ENCODE measurements at regions not wholly inside any gene's neighbourhood (a gene's known extent, or its start where the extent isn't known, plus 50 kb on each side); places are given as distances from the start of the nearest gene placed in this dataset.

DNA sequence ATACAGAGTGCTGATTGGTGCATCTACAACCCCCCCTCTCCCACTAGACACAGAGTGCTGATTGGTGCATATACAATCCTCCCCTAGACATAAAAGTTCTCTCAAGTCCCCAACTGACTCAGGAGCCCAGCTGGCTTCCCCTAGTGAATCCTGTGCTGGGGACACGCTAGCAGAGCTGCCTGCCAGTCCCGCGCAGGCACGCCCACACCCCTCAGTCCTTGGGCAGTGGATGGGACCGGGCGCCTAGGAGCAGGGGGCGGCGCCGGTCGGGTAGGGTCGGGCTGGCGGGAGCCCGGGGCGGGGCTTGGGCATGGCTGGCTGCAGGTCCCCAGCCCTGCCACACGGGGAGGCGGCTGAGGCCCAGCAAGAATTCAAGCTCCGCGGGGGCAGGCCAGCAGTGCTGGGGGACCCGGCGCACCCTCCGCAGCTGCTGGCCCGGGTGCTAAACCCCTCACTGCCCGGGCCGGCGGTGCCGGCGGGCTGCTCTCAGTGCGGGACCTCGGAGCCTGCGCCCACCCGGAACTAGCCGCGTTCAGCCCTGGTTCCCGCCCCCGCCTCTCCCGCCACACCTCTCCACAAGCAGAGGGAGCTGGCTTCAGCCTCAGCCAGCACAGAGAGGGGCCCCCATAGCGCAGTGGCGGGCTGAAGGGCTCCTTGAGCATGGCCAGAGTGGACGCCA is 64.3 kb upstream of the DDHD1 start:
- Histone ChIP-seq H2BK15ac (ENCODE audit: low read length) (no peak overlapping the region), H3K23me2 (ENCODE audit: low read depth, low read length) (0 out of 2 replicates have a peak, but pooled peaks cover 2% of the 10 kb centered on the region), H4K20me1 (replicated peaks in 1 of 2; ENCODE audit: control insufficient read depth in 1 of 2, insufficient read depth in 2 of 2, low read length in 2 of 2) (no peaks in the 10 kb centered on the region), H2BK120ac (replicated peaks; ENCODE audit: low read depth, low read length) (no peak overlapping the region), H4K5ac (ENCODE audit: insufficient read length, low read depth, low read length) (peak overlapping the region; percentile 52), H3K36me3 (ENCODE audit: control insufficient read depth in 2 of 4, insufficient read depth in 4 of 4, low read length in 3 of 4) (no peaks in the 10 kb centered on the region), H2AK5ac (ENCODE audit: low read depth, low read length) (no peak overlapping the region), H3K4me2 (ENCODE audit: insufficient read depth in 1 of 2, low read depth in 2 of 2, low read length in 2 of 2) (peak overlapping the region; percentile 56 to 68), H3K14ac (ENCODE audit: insufficient read length) (no peak overlapping the region), H2BK5ac (ENCODE audit: low read depth, low read length) (0 out of 2 replicates have a peak overlapping the region, but pooled peaks have one; percentile 24), H3K18ac (ENCODE audit: extremely low read depth, low read length) (peak overlapping the region; percentile 19), H3K27ac (ENCODE audit: low read depth, low read length) (no peak overlapping the region), H3K27me3 (replicated peaks in 1 of 4; ENCODE audit: control insufficient read depth in 3 of 4, extremely low read depth in 1 of 4, insufficient read depth in 3 of 4, low read length in 3 of 4) (no peaks in the 10 kb centered on the region), H3K4ac (replicated peaks; ENCODE audit: insufficient read length, low read depth, low read length) (no peak overlapping the region), H2BK12ac (ENCODE audit: low read depth, low read length) (0 out of 2 replicates have a peak overlapping the region, but pooled peaks have one; percentile 27), H3K9ac (replicated peaks in 1 of 4; ENCODE audit: extremely low read depth in 1 of 4, low read depth in 3 of 4, low read length in 3 of 4) (peak overlapping the region in 3 of 4 experiments; percentile 28 to 49 (median 38); a peak in 5 of 7 replicates), H3K79me2 (ENCODE audit: control insufficient read depth in 1 of 2, insufficient read depth in 2 of 2, low read length in 2 of 2) (no peaks in the 10 kb centered on the region), H4K8ac (ENCODE audit: extremely low read depth, insufficient read depth, low read length) (peak overlapping the region; percentile 57; the same call in 1 of the 2 replicates), H3K23ac (ENCODE audit: insufficient read length) (no peak overlapping the region), H2AFZ (ENCODE audit: low read length) (peak overlapping the region; percentile 94; the same call in 1 of the 2 replicates), H4K91ac (replicated peaks; ENCODE audit: insufficient read length, low read length) (no peak overlapping the region), H3K79me1 (ENCODE audit: low read depth, low read length) (no peaks in the 10 kb centered on the region), H3K4me3 (ENCODE audit: extremely low read depth in 1 of 4, insufficient read depth in 2 of 4, low read depth in 3 of 4, low read length in 4 of 4) (peak overlapping the region; percentile 49 to 71 (median 54)), H3K56ac (replicated peaks; ENCODE audit: insufficient read length, low read depth, low read length) (no peak overlapping the region), H3K9me3 (ENCODE audit: insufficient read depth in 2 of 2, low read depth in 1 of 2, low read length in 1 of 2) (no peaks in the 10 kb centered on the region), H2BK20ac (ENCODE audit: low read length) (no peak overlapping the region), H3K4me1 (replicated peaks in 1 of 4; ENCODE audit: control insufficient read depth in 3 of 4, insufficient read depth in 4 of 4, low read length in 3 of 4) (no peaks in the 10 kb centered on the region; a peak in 1 of 7 replicates)
- WGBS, 2 experiments (ENCODE audit: extremely low coverage in 1 of 2, insufficient coverage in 1 of 2, insufficient read length in 1 of 2, insufficient replicate concordance in 2 of 2, low coverage in 1 of 2, low lambda C conversion rate in 2 of 2, missing lambda C conversion rate in 1 of 2), result 3% methylated on average over 30 of the region's 39 CpGs; no CpG with 5 or more reads in 1 of the 2 experiments
- no peak for FAIRE-seq
- POLR2A ChIA-PET (ENCODE audit: partially characterized antibody), result interaction anchor here (1.3 to 1.6 kb wide), 3 partner anchors 37 to 76 kb away, joined by 3 to 7 read pairs (median 3); partner anchors contain the start of gene DDHD1
- CTCF ChIA-PET (ENCODE audit: partially characterized antibody), result interaction anchor here (0.7 to 1.9 kb wide), 18 partner anchors 10 to 256 kb away, joined by 3 to 9 read pairs (median 3); partner anchors contain the start of gene DDHD1
- DNase-seq (ENCODE audit: low read depth in 1 of 2, low spot score in 2 of 2), result peak; percentile 77 to 94
- TF ChIP-seq EGR1 (IDR thresholded peaks at IDR 0.05; ENCODE audit: borderline replicate concordance, low read depth, low read length) (peak; percentile 81; the same call in 1 of the 2 replicates), BACH1 (IDR thresholded peaks at IDR 0.05; ENCODE audit: low read length) (no peak), RAD21 (IDR thresholded peaks at IDR 0.05 in 1 of 2, conservative IDR thresholded peaks at IDR 0.05 in 1 of 2; ENCODE audit: low read depth in 2 of 2, low read length in 2 of 2) (peak; percentile 22 to 28; a peak in 2 of 4 replicates), TAF1 (IDR thresholded peaks at IDR 0.05; ENCODE audit: low read depth, low read length) (0 out of 2 replicates have a peak, but pooled peaks have one; percentile 46), TEAD4 (IDR thresholded peaks at IDR 0.05; ENCODE audit: low read depth, low read length) (no peak), BCL11A (IDR thresholded peaks at IDR 0.05; ENCODE audit: low read depth in 2 of 2, low read length in 2 of 2) (no peak)
- TF ChIP-seq, protein P1, sequence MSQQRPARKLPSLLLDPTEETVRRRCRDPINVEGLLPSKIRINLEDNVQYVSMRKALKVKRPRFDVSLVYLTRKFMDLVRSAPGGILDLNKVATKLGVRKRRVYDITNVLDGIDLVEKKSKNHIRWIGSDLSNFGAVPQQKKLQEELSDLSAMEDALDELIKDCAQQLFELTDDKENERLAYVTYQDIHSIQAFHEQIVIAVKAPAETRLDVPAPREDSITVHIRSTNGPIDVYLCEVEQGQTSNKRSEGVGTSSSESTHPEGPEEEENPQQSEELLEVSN (IDR thresholded peaks at IDR 0.05), result no peak; the same call in 1 of the 2 replicates
- TF ChIP-seq, protein P2, sequence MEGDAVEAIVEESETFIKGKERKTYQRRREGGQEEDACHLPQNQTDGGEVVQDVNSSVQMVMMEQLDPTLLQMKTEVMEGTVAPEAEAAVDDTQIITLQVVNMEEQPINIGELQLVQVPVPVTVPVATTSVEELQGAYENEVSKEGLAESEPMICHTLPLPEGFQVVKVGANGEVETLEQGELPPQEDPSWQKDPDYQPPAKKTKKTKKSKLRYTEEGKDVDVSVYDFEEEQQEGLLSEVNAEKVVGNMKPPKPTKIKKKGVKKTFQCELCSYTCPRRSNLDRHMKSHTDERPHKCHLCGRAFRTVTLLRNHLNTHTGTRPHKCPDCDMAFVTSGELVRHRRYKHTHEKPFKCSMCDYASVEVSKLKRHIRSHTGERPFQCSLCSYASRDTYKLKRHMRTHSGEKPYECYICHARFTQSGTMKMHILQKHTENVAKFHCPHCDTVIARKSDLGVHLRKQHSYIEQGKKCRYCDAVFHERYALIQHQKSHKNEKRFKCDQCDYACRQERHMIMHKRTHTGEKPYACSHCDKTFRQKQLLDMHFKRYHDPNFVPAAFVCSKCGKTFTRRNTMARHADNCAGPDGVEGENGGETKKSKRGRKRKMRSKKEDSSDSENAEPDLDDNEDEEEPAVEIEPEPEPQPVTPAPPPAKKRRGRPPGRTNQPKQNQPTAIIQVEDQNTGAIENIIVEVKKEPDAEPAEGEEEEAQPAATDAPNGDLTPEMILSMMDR (IDR thresholded peaks at IDR 0.05; ENCODE audit: control extremely low read depth in 1 of 3, insufficient read depth in 1 of 3, low read depth in 1 of 3, low read length in 3 of 3), result peak; percentile 35 to 40 (median 38)

Measured in H1 (cell line).